BJ (cell line): ENCODE measurements at regions not wholly inside any gene's neighbourhood (a gene's known extent, or its start where the extent isn't known, plus 50 kb on each side); places are given as distances from the start of the nearest gene placed in this dataset.
"Not testable (repeated sequence)": the region's sequence is repeated elsewhere in the genome, so short reads cannot be mapped to it uniquely, and the experiment has no call there.

Experiments used
- CTCF ChIA-PET: fragments of 350-600 bp; formaldehyde crosslinking; extraction: SDS; loops from one replicate; lab custom pipeline; 2021; ENCODE audit warnings: antibody characterized with exemption, inconsistent platforms; lab: Yijun Ruan, JAX
- POLR2A ChIA-PET: fragments of 300-600 bp; sonication (Branson Sonifier 250); formaldehyde crosslinking; extraction: SDS; loops from one replicate; lab custom pipeline; 2021; ENCODE audit warnings: antibody characterized with exemption; lab: Charles Lee
- DNase-seq: peaks from one replicate; pipeline ENCODE4 v3.0.0-alpha.2; 2011; ENCODE audit warnings: low read depth
- H3K27me3 ChIP-seq: 2 replicates; pipeline ENCODE4 v1.6.0; 2011; ENCODE audit warnings: low read length; ENCODE audit not compliant: control insufficient read depth, insufficient read depth
- H3K36me3 ChIP-seq: 2 replicates; pipeline ENCODE4 v1.5.1; 2011; ENCODE audit warnings: low read length; ENCODE audit not compliant: control insufficient read depth, insufficient read depth
- H3K4me3 ChIP-seq: 2 replicates; pipeline ENCODE4 v1.5.1; 2011; ENCODE audit warnings: low read depth, mild to moderate bottlenecking, control low read depth, low read length
- TF ChIP-seq, protein P1 (sequence below): IDR thresholded peaks from 2 replicates; pipeline ENCODE4 v1.5.1; 2011; ENCODE audit warnings: low read depth, mild to moderate bottlenecking, control low read depth, inconsistent platforms, low read length, moderate library complexity; ENCODE audit not compliant: insufficient read depth

DNA sequence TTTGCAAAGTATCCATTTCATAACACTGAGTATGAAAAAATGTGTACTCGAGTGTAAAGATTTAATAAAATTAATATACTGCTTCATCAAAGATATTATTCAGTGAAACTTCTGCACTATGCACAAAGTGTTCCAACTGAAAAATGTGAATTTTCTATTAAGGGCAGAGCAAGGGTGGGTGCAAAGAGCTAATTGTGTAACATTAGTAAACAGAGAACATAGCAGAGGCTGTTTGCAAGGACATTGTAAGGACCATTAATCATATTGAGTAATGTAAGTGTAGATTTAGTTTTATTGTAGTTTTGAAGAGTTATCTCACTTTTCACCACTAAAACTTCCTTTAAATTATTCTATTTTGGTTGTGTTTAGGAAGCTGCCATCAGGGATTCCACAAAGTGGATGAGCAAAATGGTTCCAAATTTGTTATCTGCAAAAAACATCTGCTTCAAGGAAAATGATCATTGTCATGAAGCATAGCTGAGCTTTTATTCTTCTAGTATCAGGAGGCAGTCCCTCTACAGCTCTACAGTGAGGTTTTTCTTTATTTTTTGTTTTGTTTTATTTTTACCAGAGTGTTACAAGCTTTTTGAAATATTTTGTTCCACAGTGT, 1375.4 kb downstream of the SLITRK1 start:
- TF ChIP-seq, protein P1, sequence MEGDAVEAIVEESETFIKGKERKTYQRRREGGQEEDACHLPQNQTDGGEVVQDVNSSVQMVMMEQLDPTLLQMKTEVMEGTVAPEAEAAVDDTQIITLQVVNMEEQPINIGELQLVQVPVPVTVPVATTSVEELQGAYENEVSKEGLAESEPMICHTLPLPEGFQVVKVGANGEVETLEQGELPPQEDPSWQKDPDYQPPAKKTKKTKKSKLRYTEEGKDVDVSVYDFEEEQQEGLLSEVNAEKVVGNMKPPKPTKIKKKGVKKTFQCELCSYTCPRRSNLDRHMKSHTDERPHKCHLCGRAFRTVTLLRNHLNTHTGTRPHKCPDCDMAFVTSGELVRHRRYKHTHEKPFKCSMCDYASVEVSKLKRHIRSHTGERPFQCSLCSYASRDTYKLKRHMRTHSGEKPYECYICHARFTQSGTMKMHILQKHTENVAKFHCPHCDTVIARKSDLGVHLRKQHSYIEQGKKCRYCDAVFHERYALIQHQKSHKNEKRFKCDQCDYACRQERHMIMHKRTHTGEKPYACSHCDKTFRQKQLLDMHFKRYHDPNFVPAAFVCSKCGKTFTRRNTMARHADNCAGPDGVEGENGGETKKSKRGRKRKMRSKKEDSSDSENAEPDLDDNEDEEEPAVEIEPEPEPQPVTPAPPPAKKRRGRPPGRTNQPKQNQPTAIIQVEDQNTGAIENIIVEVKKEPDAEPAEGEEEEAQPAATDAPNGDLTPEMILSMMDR = no peak
- Histone ChIP-seq H3K36me3 (no peaks in the 10 kb centered on the region), H3K27me3 (no peaks in the 10 kb centered on the region), H3K4me3 (no peak overlapping the region)
- ChIA-PET CTCF (interaction anchor here (0.7 kb wide), 1 partner anchor 587 kb away, joined by 3 read pairs; no protein-coding TSS in a partner anchor), POLR2A (no interaction called here)
- DNase-seq = no peak

DNA sequence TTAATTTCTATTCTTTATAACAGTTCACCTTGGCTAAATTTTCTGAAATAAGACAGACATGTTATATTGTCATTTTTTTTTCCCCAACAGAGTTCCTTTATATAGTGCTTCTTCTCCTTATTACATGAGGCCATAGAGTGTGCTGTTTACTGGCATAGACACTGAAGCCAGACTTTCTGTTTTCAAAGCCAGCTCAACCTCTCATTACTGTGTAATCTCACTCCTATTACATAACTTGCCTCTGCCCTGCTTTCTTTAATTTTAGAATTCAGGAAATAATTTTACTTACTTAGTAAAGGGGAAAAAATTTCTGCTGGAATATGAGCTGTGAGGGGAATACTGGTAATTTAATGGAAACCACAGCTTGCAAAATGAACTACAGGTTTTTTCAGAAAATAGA, 1380.4 kb downstream of the SLITRK1 start:
- no peak for DNase-seq
- ChIA-PET POLR2A (no interaction called here), CTCF (no interaction called here)
- H3K36me3 ChIP-seq = no peaks in the 10 kb centered on the region
- TF ChIP-seq, protein P1 = no peak
- no peak overlapping the region for H3K4me3 ChIP-seq
- H3K27me3 ChIP-seq = no peaks in the 10 kb centered on the region

DNA sequence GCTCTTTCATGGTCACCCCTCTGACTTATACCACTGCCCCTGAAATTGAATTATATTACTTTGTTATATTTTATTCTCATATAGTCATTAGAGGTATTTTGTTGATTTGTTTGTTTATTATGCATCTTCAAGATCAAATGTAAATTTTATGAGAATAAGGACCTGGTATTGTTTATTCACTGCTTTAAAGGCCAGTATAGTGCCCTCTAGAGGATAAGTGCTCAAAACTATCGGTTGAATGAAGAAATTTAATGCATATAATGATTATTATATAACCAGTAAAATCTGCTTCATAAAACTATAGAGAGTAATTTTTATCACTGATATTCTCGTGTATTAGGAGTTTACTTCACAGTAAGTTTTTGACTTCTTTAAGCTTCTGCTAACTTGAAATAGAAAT, 1401.9 kb downstream of the SLITRK1 start:
- H3K27me3 ChIP-seq = no peaks in the 10 kb centered on the region
- no peak for DNase-seq
- ChIA-PET POLR2A (no interaction called here), CTCF (interaction anchor here (0.7 kb wide), 1 partner anchor 277 kb away, joined by 3 read pairs; no protein-coding TSS in a partner anchor)
- no peak overlapping the region for H3K4me3 ChIP-seq
- TF ChIP-seq, protein P1 = no peak
- H3K36me3 ChIP-seq = no peaks in the 10 kb centered on the region

DNA sequence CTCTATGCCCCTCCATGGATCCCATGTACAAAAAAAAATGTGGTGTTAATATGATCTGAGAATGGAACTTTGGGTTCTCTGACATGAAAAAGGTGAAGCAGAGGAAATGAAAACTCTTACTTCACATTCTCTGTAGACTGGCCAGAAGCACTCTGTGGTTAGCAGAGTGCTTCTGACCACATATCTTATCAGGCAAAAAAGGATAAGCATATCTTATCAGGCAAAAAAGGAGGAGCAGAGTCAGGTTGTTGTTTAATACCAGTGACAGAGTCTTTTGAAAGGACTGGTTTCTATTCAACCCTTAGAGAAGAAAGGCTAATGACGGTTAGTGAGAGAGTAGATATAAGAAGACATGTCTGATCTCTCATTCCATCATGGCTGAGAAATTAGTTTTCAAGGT, 1404.8 kb downstream of the SLITRK1 start:
- Histone ChIP-seq H3K4me3 (no peak overlapping the region), H3K36me3 (no peaks in the 10 kb centered on the region), H3K27me3 (no peaks in the 10 kb centered on the region)
- DNase-seq = no peak
- ChIA-PET CTCF (no interaction called here), POLR2A (no interaction called here)
- TF ChIP-seq, protein P1 = no peak

DNA sequence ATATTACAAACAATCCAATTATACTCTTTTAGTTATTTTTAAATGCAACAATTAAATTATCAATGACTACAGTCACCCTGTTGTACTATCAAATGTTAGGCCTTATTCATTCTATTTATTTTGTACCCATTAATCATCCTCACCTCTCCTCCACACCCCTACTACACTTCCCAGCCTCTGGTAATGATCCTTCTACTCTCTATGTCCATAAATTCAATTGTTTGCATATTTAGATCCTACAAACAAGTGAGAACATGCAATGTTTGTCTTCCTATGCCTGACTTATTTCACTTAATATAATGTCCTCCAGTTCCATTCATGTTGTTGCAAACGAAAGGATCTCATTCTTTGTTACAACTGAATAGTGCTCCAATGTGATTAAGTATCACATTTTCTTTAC, 1414.6 kb downstream of the SLITRK1 start:
- CTCF ChIA-PET = no interaction called here
- POLR2A ChIA-PET = no interaction called here
- no peak for DNase-seq
- Histone ChIP-seq H3K27me3 (no peaks in the 10 kb centered on the region), H3K4me3 (no peak overlapping the region), H3K36me3 (no peaks in the 10 kb centered on the region)
- TF ChIP-seq, protein P1 = no peak

DNA sequence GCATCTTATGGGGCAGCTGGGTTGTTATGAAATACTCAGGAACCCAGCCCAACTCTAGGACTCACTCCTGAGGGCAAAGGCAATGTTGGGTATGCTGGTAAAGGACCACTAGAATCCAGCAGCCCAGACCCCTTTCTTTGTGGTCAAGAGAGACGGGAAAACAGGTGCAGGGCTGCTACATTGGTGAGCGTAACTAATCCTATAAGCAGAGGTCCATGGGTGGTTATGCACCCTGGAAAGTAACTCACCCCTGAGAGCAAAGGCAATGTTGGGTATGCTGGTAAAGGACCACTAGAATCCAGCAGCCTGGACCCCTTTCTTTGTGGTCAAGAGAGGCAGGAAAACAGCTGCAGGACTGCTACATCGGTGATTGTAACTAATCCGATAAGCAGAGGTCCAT, 1422.7 kb downstream of the SLITRK1 start:
- DNase-seq, H3K36me3 ChIP-seq, H3K27me3 ChIP-seq, POLR2A ChIA-PET, H3K4me3 ChIP-seq, CTCF ChIA-PET: not testable (repeated sequence)
